ENCODE measurements at regions not wholly inside any gene's neighbourhood (a gene's known extent, or its start where the extent isn't known, plus 50 kb on each side); places are given as distances from the start of the nearest gene placed in this dataset.

GRCh38 chr12:60805364-60805763 lies 1209.5 kb downstream of the SLC16A7 start:
- Histone ChIP-seq H3K27ac (ENCODE audit: low read depth in 1 of 2, low read length in 2 of 2) (no peak overlapping the region), H3K9me3 (ENCODE audit: control insufficient read depth in 1 of 2, insufficient read depth in 1 of 2, low read length in 2 of 2) (no peaks in the 10 kb centered on the region), H3K36me3 (ENCODE audit: insufficient read depth, low read length) (no peaks in the 10 kb centered on the region), H3K4me3 (ENCODE audit: low read length) (no peak overlapping the region), H3K27me3 (ENCODE audit: control insufficient read depth in 1 of 2, insufficient read depth in 2 of 2, low read length in 2 of 2) (no peaks in the 10 kb centered on the region), H3K4me1 (ENCODE audit: insufficient read depth, low read length) (no peaks in the 10 kb centered on the region)
- POLR2A ChIA-PET: no interaction called here
- ATAC-seq (ENCODE audit: poor library complexity): no peak
- Mint-ChIP-seq H3K27me3 (no peaks in the 10 kb centered on the region), H3K4me1 (ENCODE audit: low read depth) (no peaks in the 10 kb centered on the region), H3K36me3 (ENCODE audit: low read depth) (no peaks in the 10 kb centered on the region), H3K9me3 (peaks cover 2% of the 10 kb centered on the region), H3K4me3 (no peak overlapping the region), H3K27ac (no peak overlapping the region)
- TF ChIP-seq CTCF (IDR thresholded peaks at IDR 0.05): no peak
- no peak for DNase-seq
- CTCF ChIA-PET: no interaction called here
- intact Hi-C loops (cut with DNase I, micrococcal nuclease): no loop called here

GRCh38 chr12:60819794-60820193 lies 1224.0 kb downstream of the SLC16A7 start:
- intact Hi-C loops (cut with DNase I, micrococcal nuclease): no loop called here
- no peaks in the 10 kb centered on the region for H3K4me1 Mint-ChIP-seq (ENCODE audit: low read depth)
- POLR2A ChIA-PET: no interaction called here
- peaks cover 8% of the 10 kb centered on the region for H3K9me3 Mint-ChIP-seq
- TF ChIP-seq CTCF (IDR thresholded peaks at IDR 0.05): no peak
- no peaks in the 10 kb centered on the region for H3K36me3 Mint-ChIP-seq (ENCODE audit: low read depth)
- H3K27me3 Mint-ChIP-seq: no peaks in the 10 kb centered on the region
- no peak overlapping the region for H3K4me3 ChIP-seq (ENCODE audit: low read length)
- H3K36me3 ChIP-seq (ENCODE audit: insufficient read depth, low read length): no peaks in the 10 kb centered on the region
- H3K9me3 ChIP-seq (ENCODE audit: control insufficient read depth in 1 of 2, insufficient read depth in 1 of 2, low read length in 2 of 2): no peaks in the 10 kb centered on the region
- no peak overlapping the region for H3K27ac ChIP-seq (ENCODE audit: low read depth in 1 of 2, low read length in 2 of 2)
- CTCF ChIA-PET: no interaction called here
- DNase-seq (no peak), ATAC-seq (ENCODE audit: poor library complexity) (no peak)
- H3K27me3 ChIP-seq (ENCODE audit: control insufficient read depth in 1 of 2, insufficient read depth in 2 of 2, low read length in 2 of 2): no peaks in the 10 kb centered on the region
- no peaks in the 10 kb centered on the region for H3K4me1 ChIP-seq (ENCODE audit: insufficient read depth, low read length)
- no peak overlapping the region for H3K27ac Mint-ChIP-seq
- H3K4me3 Mint-ChIP-seq: no peak overlapping the region

- Histone ChIP-seq H3K9me3 (ENCODE audit: control insufficient read depth in 1 of 2, insufficient read depth in 1 of 2, low read length in 2 of 2) (no peaks in the 10 kb centered on the region), H3K27ac (ENCODE audit: low read depth in 1 of 2, low read length in 2 of 2) (no peak overlapping the region), H3K4me3 (ENCODE audit: low read length) (no peak overlapping the region), H3K4me1 (ENCODE audit: insufficient read depth, low read length) (no peaks in the 10 kb centered on the region), H3K36me3 (ENCODE audit: insufficient read depth, low read length) (no peaks in the 10 kb centered on the region), H3K27me3 (ENCODE audit: control insufficient read depth in 1 of 2, insufficient read depth in 2 of 2, low read length in 2 of 2) (no peaks in the 10 kb centered on the region)
- no peak for ATAC-seq (ENCODE audit: poor library complexity)
- POLR2A ChIA-PET: no interaction called here
- no peak overlapping the region for H3K4me3 Mint-ChIP-seq
- H3K27me3 Mint-ChIP-seq: no peaks in the 10 kb centered on the region
- intact Hi-C loops (cut with DNase I, micrococcal nuclease): no loop called here
- H3K9me3 Mint-ChIP-seq: peaks cover 4% of the 10 kb centered on the region
- DNase-seq: no peak
- no peak for TF ChIP-seq CTCF (IDR thresholded peaks at IDR 0.05)
- H3K27ac Mint-ChIP-seq: no peak overlapping the region
- no peaks in the 10 kb centered on the region for H3K36me3 Mint-ChIP-seq (ENCODE audit: low read depth)
- H3K4me1 Mint-ChIP-seq (ENCODE audit: low read depth): no peaks in the 10 kb centered on the region
- CTCF ChIA-PET: no interaction called here
These were observed 1226.8 kb downstream of the SLC16A7 start for GRCh38 chr12:60822580-60822979.
